ENCODE measurements at regions not wholly inside any gene's neighbourhood (a gene's known extent, or its start where the extent isn't known, plus 50 kb on each side); places are given as distances from the start of the nearest gene placed in this dataset.

GRCh38 chr10:128967980-128968756, 498.9 kb upstream of the MGMT start:
- H3K27ac ChIP-seq (ENCODE audit: low read depth, low read length) = no peak overlapping the region
- BruUV-seq (replicated peaks) = no TSS peak

More at GRCh38 chr10:128967980-128968756, 498.9 kb upstream of the MGMT start:
- intact Hi-C loops (cut with micrococcal nuclease) = no loop called here
- H3K9me2 ChIP-seq (ENCODE audit: insufficient read depth) = no peaks in the 10 kb centered on the region
- no peaks in the 10 kb centered on the region; the same call in 1 of the 2 replicates for H3K27me3 ChIP-seq (ENCODE audit: insufficient read depth, low read length)
- CTCF ChIA-PET = no interaction called here
- no peaks in the 10 kb centered on the region; a peak in 1 of 4 replicates for H3K9me3 ChIP-seq (ENCODE audit: control insufficient read depth in 1 of 2, insufficient read depth in 1 of 2, low read depth in 1 of 2, low read length in 2 of 2)
- DNase-seq (ENCODE audit: low read depth, low spot score) = no peak
- no peaks in the 10 kb centered on the region for H3K79me2 ChIP-seq (ENCODE audit: insufficient read depth, low read length)
- no peaks in the 10 kb centered on the region for H3K36me3 ChIP-seq (ENCODE audit: control insufficient read depth in 1 of 2, insufficient read depth in 2 of 2, low read length in 2 of 2)
- no peak overlapping the region for H2AFZ ChIP-seq (ENCODE audit: low read depth, low read length, poor library complexity, severe bottlenecking)
- H3K4me2 ChIP-seq (ENCODE audit: low read length) = no peak overlapping the region
- H3K9ac ChIP-seq (ENCODE audit: low read length) = no peak overlapping the region
- H3K4me1 ChIP-seq (ENCODE audit: control insufficient read depth in 1 of 2, insufficient read depth in 2 of 2, low read length in 2 of 2) = no peaks in the 10 kb centered on the region
- no peak for ATAC-seq
- no peak for TF ChIP-seq EZH2phosphoT487 (IDR thresholded peaks at IDR 0.05; ENCODE audit: borderline replicate concordance)
- no peak for TF ChIP-seq ZBTB33 (IDR thresholded peaks at IDR 0.05; ENCODE audit: extremely low read depth, insufficient replicate concordance, low read length)
- no peak for TF ChIP-seq MAX (IDR thresholded peaks at IDR 0.05)
- POLR2A ChIA-PET = no interaction called here
- RAD21 ChIA-PET (ENCODE audit: low non-redundant PET in 1 of 2, low total read pairs in 2 of 2, uncharacterized antibody in 2 of 2, unreplicated experiment in 2 of 2) = no interaction called here
- no peaks in the 10 kb centered on the region for H4K20me1 ChIP-seq (ENCODE audit: insufficient read depth)
- H3K4me3 ChIP-seq (replicated peaks in 1 of 2; ENCODE audit: low read depth in 1 of 2, low read length in 2 of 2) = no peak overlapping the region
